H1 (cell line): ENCODE measurements at regions not wholly inside any gene's neighbourhood (a gene's known extent, or its start where the extent isn't known, plus 50 kb on each side); places are given as distances from the start of the nearest gene placed in this dataset.

ENCODE experiments used
- CTCF ChIA-PET: fragments of 300-600 bp; sonication (Branson Sonifier 250); formaldehyde crosslinking; loops from one replicate; lab custom pipeline; 2021; ENCODE audit not compliant: partially characterized antibody; lab: Charles Lee
- POLR2A ChIA-PET: fragments of 300-600 bp; sonication (Branson Sonifier 250); formaldehyde crosslinking; loops from one replicate; lab custom pipeline; 2021; ENCODE audit warnings: inconsistent platforms; ENCODE audit not compliant: partially characterized antibody; lab: Charles Lee
- DNase-seq, 2 experiments: peaks; one replicate each; pipeline versions ENCODE4 v3.0.0 to v3.0.0-alpha.2; 2010 to 2022; ENCODE audit warnings: low spot score in 2 of 2, low read depth in 1 of 2, mixed read lengths in 1 of 2
- FAIRE-seq: peaks from 2 replicates; lab custom pipeline; 2011; peaks lifted over from hg19 to GRCh38; lab: Jason Lieb, UNC
- H2AFZ ChIP-seq: 2 replicates; pipeline ENCODE4 v1.8.1; 2012; ENCODE audit warnings: low read length, inconsistent platforms
- H2AK5ac ChIP-seq: 2 replicates; pipeline ENCODE4 v1.6.1; 2013; ENCODE audit warnings: low read depth, low read length
- H2BK120ac ChIP-seq: replicated peaks from 2 replicates; pipeline ENCODE3; 2013; ENCODE audit warnings: low read depth, low read length, inconsistent platforms
- H2BK12ac ChIP-seq: 2 replicates; pipeline ENCODE4 v1.6.1; 2013; ENCODE audit warnings: low read depth, low read length
- H2BK15ac ChIP-seq: 2 replicates; pipeline ENCODE4 v1.6.1; 2013; ENCODE audit warnings: low read length
- H2BK20ac ChIP-seq: 2 replicates; pipeline ENCODE4 v1.6.1; 2013; ENCODE audit warnings: low read length
- H2BK5ac ChIP-seq: 2 replicates; pipeline ENCODE4 v1.6.1; 2013; ENCODE audit warnings: low read depth, low read length
- H3K14ac ChIP-seq: 2 replicates; pipeline ENCODE4 v1.6.1; 2013; ENCODE audit warnings: inconsistent platforms; ENCODE audit not compliant: insufficient read length
- H3K18ac ChIP-seq: 2 replicates; pipeline ENCODE4 v1.6.1; 2013; ENCODE audit warnings: low read length; ENCODE audit errors: extremely low read depth
- H3K23ac ChIP-seq: 2 replicates; pipeline ENCODE4 v1.6.1; 2013; ENCODE audit warnings: inconsistent platforms; ENCODE audit not compliant: insufficient read length
- H3K23me2 ChIP-seq: 2 replicates; pipeline ENCODE4 v1.6.1; 2013; ENCODE audit warnings: low read depth, low read length
- H3K27ac ChIP-seq: 2 replicates; pipeline ENCODE4 v1.6.1; 2011; ENCODE audit warnings: low read depth, low read length, inconsistent platforms
- H3K27me3 ChIP-seq, 4 experiments: replicated peaks in 1 of 4; 1 replicate in 1 of 4; 2 replicates in 3 of 4; pipeline versions ENCODE4 v1.6.1 to v1.8.1; 2011 to 2013; ENCODE audit warnings: low read length in 3 of 4, mild to moderate bottlenecking in 3 of 4, inconsistent platforms in 2 of 4, mixed read lengths in 2 of 4, moderate library complexity in 1 of 4; ENCODE audit not compliant: control insufficient read depth in 3 of 4, insufficient read depth in 3 of 4; ENCODE audit errors: extremely low read depth in 1 of 4
- H3K36me3 ChIP-seq, 4 experiments: 2 replicates each; pipeline versions ENCODE4 v1.6.1 to v1.8.1; 2011 to 2013; ENCODE audit warnings: mild to moderate bottlenecking in 4 of 4, low read length in 3 of 4, moderate library complexity in 2 of 4, control low read depth in 1 of 4, inconsistent platforms in 1 of 4; ENCODE audit not compliant: insufficient read depth in 4 of 4, control insufficient read depth in 2 of 4
- H3K4ac ChIP-seq: replicated peaks from 2 replicates; pipeline ENCODE3; 2013; ENCODE audit warnings: low read length, low read depth, mixed read lengths, inconsistent platforms; ENCODE audit not compliant: insufficient read length
- H3K4me1 ChIP-seq, 4 experiments: replicated peaks in 1 of 4; 1 replicate in 1 of 4; 2 replicates in 3 of 4; pipeline versions ENCODE4 v1.6.1 to v1.8.1; 2011 to 2013; ENCODE audit warnings: low read length in 3 of 4, inconsistent platforms in 2 of 4, mixed read lengths in 1 of 4; ENCODE audit not compliant: insufficient read depth in 4 of 4, control insufficient read depth in 3 of 4
- H3K4me2 ChIP-seq, 2 experiments: 2 replicates each; pipeline versions ENCODE4 v1.6.1 to v1.8.1; 2011 to 2013; ENCODE audit warnings: low read depth in 2 of 2, low read length in 2 of 2, control low read depth in 1 of 2, inconsistent platforms in 1 of 2, mild to moderate bottlenecking in 1 of 2; ENCODE audit not compliant: insufficient read depth in 1 of 2
- H3K4me3 ChIP-seq, 4 experiments: fragments of 200-600, 300-600 bp in 1 of 4; sonication (generic), shearing (Covaris generic), sonication (Bioruptor Twin) in 1 of 4; 2 replicates each; pipeline versions ENCODE4 v1.5.1 to v1.8.1; 2011 to 2016; ENCODE audit warnings: low read length in 4 of 4, low read depth in 3 of 4, control low read depth in 2 of 4, inconsistent platforms in 2 of 4, mild to moderate bottlenecking in 2 of 4, mixed read lengths in 1 of 4, moderate library complexity in 1 of 4; ENCODE audit not compliant: insufficient read depth in 2 of 4; ENCODE audit errors: extremely low read depth in 1 of 4
- H3K56ac ChIP-seq: replicated peaks from 2 replicates; pipeline ENCODE3; 2013; ENCODE audit warnings: low read depth, mild to moderate bottlenecking, mixed read lengths, low read length, inconsistent platforms; ENCODE audit not compliant: insufficient read length
- H3K79me1 ChIP-seq: 2 replicates; pipeline ENCODE4 v1.6.1; 2013; ENCODE audit warnings: low read depth, low read length, control low read depth
- H3K79me2 ChIP-seq, 2 experiments: 2 replicates each; pipeline versions ENCODE4 v1.6.1 to v1.8.1; 2012 to 2013; ENCODE audit warnings: low read length in 2 of 2, mild to moderate bottlenecking in 2 of 2, inconsistent platforms in 1 of 2; ENCODE audit not compliant: insufficient read depth in 2 of 2, control insufficient read depth in 1 of 2
- H3K9ac ChIP-seq, 4 experiments: replicated peaks in 1 of 4; 1 replicate in 1 of 4; 2 replicates in 3 of 4; pipeline versions ENCODE4 v1.6.1 to v1.8.1; 2011 to 2013; ENCODE audit warnings: low read depth in 3 of 4, low read length in 3 of 4, control low read depth in 2 of 4, mild to moderate bottlenecking in 2 of 4, moderate library complexity in 2 of 4, inconsistent platforms in 1 of 4; ENCODE audit errors: extremely low read depth in 1 of 4
- H3K9me3 ChIP-seq, 2 experiments: 2 replicates each; pipeline versions ENCODE4 v1.6.1 to v1.8.1; 2012 to 2013; ENCODE audit warnings: mild to moderate bottlenecking in 2 of 2, moderate library complexity in 2 of 2, control low read depth in 1 of 2, inconsistent platforms in 1 of 2, low read depth in 1 of 2, low read length in 1 of 2, mixed read lengths in 1 of 2; ENCODE audit not compliant: insufficient read depth in 2 of 2
- H4K20me1 ChIP-seq, 2 experiments: replicated peaks in 1 of 2; 2 replicates each; pipeline versions ENCODE3 to v1.8.1; 2011 to 2013; ENCODE audit warnings: inconsistent platforms in 2 of 2, low read length in 2 of 2, mild to moderate bottlenecking in 1 of 2; ENCODE audit not compliant: insufficient read depth in 2 of 2, control insufficient read depth in 1 of 2
- H4K5ac ChIP-seq: 2 replicates; pipeline ENCODE4 v1.6.1; 2013; ENCODE audit warnings: low read length, low read depth, mixed read lengths, inconsistent platforms; ENCODE audit not compliant: insufficient read length
- H4K8ac ChIP-seq: 2 replicates; pipeline ENCODE4 v1.8.0; 2013; ENCODE audit warnings: mild to moderate bottlenecking, moderate library complexity, low read length, inconsistent platforms; ENCODE audit not compliant: insufficient read depth; ENCODE audit errors: extremely low read depth
- H4K91ac ChIP-seq: replicated peaks from 2 replicates; pipeline ENCODE3; 2013; ENCODE audit warnings: low read length, mixed read lengths, inconsistent platforms; ENCODE audit not compliant: insufficient read length
- ATF3 ChIP-seq: IDR thresholded peaks from 2 replicates; pipeline ENCODE4 v1.6.1; 2011; ENCODE audit warnings: low read depth, mild to moderate bottlenecking, low read length; ENCODE audit not compliant: insufficient read depth
- BCL11A ChIP-seq, 2 experiments: IDR thresholded peaks; one replicate each; pipeline ENCODE4 v1.6.1; 2011; ENCODE audit warnings: low read depth in 2 of 2, low read length in 2 of 2, mild to moderate bottlenecking in 2 of 2
- EP300 ChIP-seq, 2 experiments: IDR thresholded peaks; 1 replicate in 1 of 2; 2 replicates in 1 of 2; pipeline ENCODE4 v1.6.1; 2011 to 2012; ENCODE audit warnings: low read depth in 2 of 2, low read length in 2 of 2, mild to moderate bottlenecking in 2 of 2, borderline replicate concordance in 1 of 2, inconsistent platforms in 1 of 2, moderate library complexity in 1 of 2
- FOSL1 ChIP-seq: IDR thresholded peaks from 2 replicates; pipeline ENCODE4 v1.6.1; 2011; ENCODE audit warnings: mild to moderate bottlenecking, low read depth, low read length, moderate library complexity; ENCODE audit not compliant: insufficient read depth
- HDAC2 ChIP-seq, 2 experiments: fragments of 300-600 bp in 1 of 2; sonication (generic) in 1 of 2; IDR thresholded peaks; 2 replicates each; pipeline ENCODE4 v1.6.1; 2011 to 2012; ENCODE audit warnings: low read depth in 2 of 2, low read length in 2 of 2, mild to moderate bottlenecking in 2 of 2, moderate library complexity in 2 of 2, borderline replicate concordance in 1 of 2, inconsistent platforms in 1 of 2
- JUN ChIP-seq: IDR thresholded peaks from 2 replicates; pipeline ENCODE4 v1.6.1; 2011; ENCODE audit warnings: low read depth, mild to moderate bottlenecking, improper control_type of control experiment, low read length
- RFX5 ChIP-seq: IDR thresholded peaks from 2 replicates; pipeline ENCODE4 v1.6.1; 2011; ENCODE audit warnings: low read depth, low read length, improper control_type of control experiment, borderline replicate concordance
- SAP30 ChIP-seq: fragments of 300-600 bp; sonication (generic); IDR thresholded peaks from 2 replicates; pipeline ENCODE4 v1.7.1; 2012; ENCODE audit warnings: low read length, moderate library complexity, mild to moderate bottlenecking, inconsistent platforms; ENCODE audit not compliant: insufficient read depth, insufficient replicate concordance
- SP2 ChIP-seq: IDR thresholded peaks from 2 replicates; pipeline ENCODE4 v1.6.1; 2012; ENCODE audit warnings: mild to moderate bottlenecking, low read length, inconsistent platforms
- TAF1 ChIP-seq: IDR thresholded peaks from 2 replicates; pipeline ENCODE4 v1.6.1; 2011; ENCODE audit warnings: mild to moderate bottlenecking, low read depth, low read length
- TEAD4 ChIP-seq: IDR thresholded peaks from 2 replicates; pipeline ENCODE4 v1.6.1; 2012; ENCODE audit warnings: low read depth, low read length, inconsistent platforms, mixed read lengths
- WGBS, 2 experiments: shearing (Covaris generic) in 1 of 2; methylation state at CpG; one replicate each; pipeline versions ENCODE4 v1.1.6 to v1.1.7; 2013 to 2015; ENCODE audit warnings: low lambda C conversion rate in 2 of 2, mixed read lengths in 2 of 2, inconsistent platforms in 1 of 2, low coverage in 1 of 2, missing lambda C conversion rate in 1 of 2; ENCODE audit not compliant: insufficient replicate concordance in 2 of 2, insufficient coverage in 1 of 2, insufficient read length in 1 of 2; ENCODE audit errors: extremely low coverage in 1 of 2, missing lambda C conversion rate in 1 of 2; 5-methylcytosine and 5-hydroxymethylcytosine counted together

GRCh38 chr7:104039363-104039762, 49.9 kb upstream of the RELN start:
- H2BK20ac ChIP-seq, result no peak overlapping the region

More at GRCh38 chr7:104039363-104039762, 49.9 kb upstream of the RELN start:
- Histone ChIP-seq H4K8ac (no peak overlapping the region), H3K9me3 (no peaks in the 10 kb centered on the region; a peak in 1 of 4 replicates), H3K18ac (no peak overlapping the region), H3K23me2 (no peaks in the 10 kb centered on the region), H3K36me3 (no peaks in the 10 kb centered on the region), H2BK12ac (no peak overlapping the region), H2BK5ac (no peak overlapping the region), H3K4me3 (no peak overlapping the region), H2AFZ (no peak overlapping the region), H3K4me2 (no peak overlapping the region), H3K79me1 (no peaks in the 10 kb centered on the region), H3K4ac (no peak overlapping the region), H2BK15ac (no peak overlapping the region), H4K5ac (no peak overlapping the region), H3K23ac (no peak overlapping the region), H3K4me1 (no peaks in the 10 kb centered on the region), H4K20me1 (no peaks in the 10 kb centered on the region), H3K9ac (no peak overlapping the region), H4K91ac (no peak overlapping the region), H3K79me2 (no peaks in the 10 kb centered on the region), H3K14ac (no peak overlapping the region), H3K27ac (no peak overlapping the region), H2BK120ac (no peak overlapping the region), H3K56ac (no peak overlapping the region), H3K27me3 (no peaks in the 10 kb centered on the region), H2AK5ac (no peak overlapping the region)
- TF ChIP-seq SP2, result no peak
- TF ChIP-seq EP300 (IDR thresholded peaks at IDR 0.05; ENCODE audit: borderline replicate concordance in 1 of 2, low read depth in 2 of 2, low read length in 2 of 2), result no peak
- TF ChIP-seq HDAC2 (IDR thresholded peaks at IDR 0.05; ENCODE audit: borderline replicate concordance in 1 of 2, low read depth in 2 of 2, low read length in 2 of 2), result no peak
- no peak for TF ChIP-seq BCL11A (IDR thresholded peaks at IDR 0.05; ENCODE audit: low read depth in 2 of 2, low read length in 2 of 2)
- TF ChIP-seq TEAD4, result no peak
- TF ChIP-seq SAP30, result no peak
- no peak for TF ChIP-seq RFX5
- no peak for TF ChIP-seq FOSL1
- TF ChIP-seq TAF1, result no peak
- no peak for TF ChIP-seq JUN
- TF ChIP-seq ATF3, result no peak
- 82% methylated on average over 3 of the region's 3 CpGs; no CpG with 5 or more reads in 1 of the 2 experiments for WGBS, 2 experiments
- ChIA-PET POLR2A (no interaction called here), CTCF (interaction anchor here (0.9 to 1.3 kb wide), 4 partner anchors 15 to 466 kb away, joined by 3 to 4 read pairs (median 3); no protein-coding TSS in a partner anchor)
- DNase-seq (no peak), FAIRE-seq (no peak)
